ENCODE measurements at regions not wholly inside any gene's neighbourhood (a gene's known extent, or its start where the extent isn't known, plus 50 kb on each side); places are given as distances from the start of the nearest gene placed in this dataset.
"Not testable (repeated sequence)": the region's sequence is repeated elsewhere in the genome, so short reads cannot be mapped to it uniquely, and the experiment has no call there.

DNA sequence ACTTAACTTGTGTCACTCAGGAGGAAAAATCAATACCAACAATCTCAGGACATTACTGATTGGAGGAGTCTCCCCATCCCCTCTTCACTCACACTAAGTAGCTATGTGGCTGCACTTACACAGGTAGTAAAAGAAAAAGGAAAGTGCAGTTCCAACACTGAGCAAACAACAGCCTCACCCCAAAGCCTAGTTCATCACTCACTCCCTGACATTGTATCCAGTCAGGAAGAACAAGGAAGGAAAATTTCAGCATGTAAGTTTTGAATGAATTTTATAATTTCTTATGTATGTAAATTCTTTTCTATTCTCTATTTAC, 273.4 kb downstream of the IGSF11 start:
- no peak for DNase-seq

GRCh38 chr3:118765636-118766305, 268.9 kb downstream of the IGSF11 start:
- DNase-seq = no peak

DNA sequence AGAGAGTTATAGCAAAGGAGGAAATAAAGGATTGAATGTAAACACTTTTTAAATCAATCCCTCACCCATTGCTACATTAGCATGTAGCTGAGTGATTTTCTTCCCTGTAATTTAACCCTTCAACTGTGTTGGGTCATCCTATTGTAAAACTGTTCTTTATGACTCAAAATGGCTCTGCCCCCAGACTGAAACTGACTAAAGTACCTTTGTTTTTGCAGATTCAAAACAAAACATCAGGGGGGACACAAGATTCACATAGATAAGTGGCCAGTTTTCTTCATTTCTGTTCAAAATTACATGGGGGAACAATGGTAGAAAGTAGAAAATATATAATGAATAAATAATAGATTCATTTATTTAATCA, 268.4 kb downstream of the IGSF11 start:
- DNase-seq = no peak

- no peak for DNase-seq
Measured at GRCh38 chr3:118772036-118772435, 262.6 kb downstream of the IGSF11 start.

- no peak for DNase-seq
Measured at GRCh38 chr3:118772547-118773011, 262.1 kb downstream of the IGSF11 start.

- DNase-seq = no peak
Measured at GRCh38 chr3:118775021-118775420, 259.6 kb downstream of the IGSF11 start.

- DNase-seq = no peak
Measured at GRCh38 chr3:118778201-118778600, 256.4 kb downstream of the IGSF11 start.

- no peak for DNase-seq
Measured at GRCh38 chr3:118781232-118781631, 253.4 kb downstream of the IGSF11 start.

DNA sequence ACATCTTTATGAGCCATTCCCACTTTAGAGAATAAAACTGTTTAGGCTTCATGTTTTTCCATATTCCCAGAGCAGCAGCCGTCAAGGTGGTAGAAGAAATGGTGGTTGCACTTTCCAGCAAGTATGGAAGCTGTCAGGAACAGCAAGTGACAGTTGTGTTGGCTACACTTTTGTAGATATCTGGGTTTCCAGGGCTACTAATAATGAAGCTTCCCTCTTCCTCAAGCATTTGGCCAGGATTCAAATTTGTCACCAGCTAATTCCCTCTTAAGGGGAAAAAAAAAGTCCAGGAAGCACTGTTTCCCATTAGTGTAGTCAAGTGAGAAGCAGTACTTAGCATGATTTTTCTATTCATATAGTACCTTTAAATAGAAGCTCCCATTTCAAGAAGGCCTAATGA, 252.8 kb downstream of the IGSF11 start:
- DNase-seq = no peak

- no peak for DNase-seq
Measured at GRCh38 chr3:118782755-118783202, 251.9 kb downstream of the IGSF11 start.

DNA sequence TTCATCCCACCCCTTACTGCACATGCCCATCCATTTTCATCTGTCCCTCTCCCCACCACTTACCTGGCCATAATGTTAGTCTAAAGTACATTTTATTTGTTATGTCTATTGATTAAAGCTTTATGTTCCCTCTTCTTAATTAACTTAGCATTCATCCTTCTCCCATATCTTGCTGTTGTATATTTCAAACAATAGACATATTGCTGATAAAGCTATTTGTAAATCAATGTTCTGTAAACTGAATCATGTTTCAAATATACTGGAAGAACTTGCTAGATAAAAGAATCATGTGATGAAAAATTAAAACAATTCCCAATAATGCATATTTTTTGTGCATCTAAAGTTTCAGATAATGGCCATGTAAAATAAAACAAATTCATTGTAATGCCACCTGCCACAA, 249.2 kb downstream of the IGSF11 start:
- no peak for DNase-seq

GRCh38 chr3:118791246-118791645, 243.4 kb downstream of the IGSF11 start:
- no peak for DNase-seq

DNA sequence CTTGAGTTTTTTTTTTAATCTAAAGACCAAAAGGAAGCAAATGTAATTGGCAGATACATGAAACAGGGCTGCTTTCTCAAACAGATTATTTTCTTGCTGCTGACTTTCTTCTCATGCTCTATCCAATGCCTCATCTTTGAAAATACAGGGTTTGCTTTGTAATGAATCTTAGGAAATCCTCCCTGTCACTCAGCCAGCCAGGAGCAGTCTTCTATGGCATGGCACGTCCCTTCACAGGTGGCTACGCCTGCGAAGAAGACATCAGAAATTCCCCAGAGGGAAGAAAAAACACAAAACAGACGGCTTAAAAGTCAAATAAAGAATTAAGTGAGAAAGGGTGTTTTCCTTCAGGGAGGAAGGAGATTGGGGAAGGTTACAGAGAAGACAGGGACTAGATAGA, 242.5 kb downstream of the IGSF11 start:
- no peak for DNase-seq

DNA sequence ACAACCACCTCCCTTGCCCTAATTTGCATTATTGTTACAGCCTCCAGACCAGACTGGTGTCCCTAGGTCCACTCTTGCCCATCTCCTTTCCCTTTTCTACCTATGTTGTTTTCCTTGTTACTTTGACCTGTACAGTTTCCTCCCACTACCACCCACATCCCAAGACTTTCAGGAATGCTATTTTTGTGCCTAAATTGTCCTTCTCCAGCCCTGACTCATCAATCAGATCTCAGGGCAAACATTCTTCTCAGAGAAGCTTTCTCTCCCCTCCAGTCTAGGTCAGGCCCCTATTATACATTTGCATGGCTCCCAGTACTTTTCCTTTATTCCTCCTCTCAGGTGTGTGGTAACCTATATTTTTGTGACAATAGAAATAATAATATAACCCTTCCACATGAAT, 241.5 kb downstream of the IGSF11 start:
- no peak for DNase-seq

- no peak for DNase-seq
Measured at GRCh38 chr3:118799303-118799702, 235.3 kb downstream of the IGSF11 start.

GRCh38 chr3:118801899-118802298, 232.7 kb downstream of the IGSF11 start:
- no peak for DNase-seq

- DNase-seq = no peak
Measured at GRCh38 chr3:118802325-118803095, 232.1 kb downstream of the IGSF11 start.

DNA sequence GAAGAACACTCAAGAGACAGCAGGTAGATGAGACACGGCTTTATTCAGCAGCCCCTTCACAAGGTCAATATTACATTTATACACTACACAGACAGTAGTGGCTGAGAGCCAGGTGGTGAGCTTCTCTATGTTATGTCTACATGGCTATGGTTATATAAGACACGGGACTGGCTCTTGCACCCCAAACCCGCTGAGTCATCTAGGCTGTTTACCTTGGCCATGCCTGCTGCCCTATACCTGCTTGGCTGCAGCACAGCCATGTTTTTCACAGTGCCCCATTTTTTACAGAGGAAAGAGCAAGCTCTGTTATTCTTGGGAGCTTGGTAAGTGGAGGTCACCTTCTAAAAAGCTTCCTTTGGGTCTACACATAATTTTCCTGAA, 231.6 kb downstream of the IGSF11 start:
- no peak for DNase-seq

- no peak for DNase-seq
Measured at GRCh38 chr3:118805007-118805406, 229.6 kb downstream of the IGSF11 start.

- DNase-seq = no peak
Measured at GRCh38 chr3:118806423-118806822, 228.2 kb downstream of the IGSF11 start.

DNA sequence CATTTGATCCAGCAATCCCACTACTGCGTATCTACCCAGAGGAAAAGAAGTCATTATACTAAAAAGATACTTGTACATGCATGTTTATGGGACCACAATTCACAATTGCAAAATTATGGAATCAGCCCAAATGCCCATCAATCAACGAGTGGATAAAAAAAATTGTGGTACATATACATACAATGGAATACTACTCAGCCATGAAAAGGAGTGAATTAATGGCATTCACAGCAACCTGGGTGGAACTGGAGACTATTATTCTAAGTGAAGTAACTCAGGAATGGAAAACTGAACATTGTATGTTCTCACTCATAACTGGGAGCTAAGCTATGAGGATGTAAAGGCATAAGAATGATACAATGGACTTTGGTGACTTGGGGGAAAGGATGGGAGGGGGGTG, 227.3 kb downstream of the IGSF11 start:
- not testable (repeated sequence) for DNase-seq

- no peak for DNase-seq
Measured at GRCh38 chr3:118808723-118809122, 225.9 kb downstream of the IGSF11 start.

DNA sequence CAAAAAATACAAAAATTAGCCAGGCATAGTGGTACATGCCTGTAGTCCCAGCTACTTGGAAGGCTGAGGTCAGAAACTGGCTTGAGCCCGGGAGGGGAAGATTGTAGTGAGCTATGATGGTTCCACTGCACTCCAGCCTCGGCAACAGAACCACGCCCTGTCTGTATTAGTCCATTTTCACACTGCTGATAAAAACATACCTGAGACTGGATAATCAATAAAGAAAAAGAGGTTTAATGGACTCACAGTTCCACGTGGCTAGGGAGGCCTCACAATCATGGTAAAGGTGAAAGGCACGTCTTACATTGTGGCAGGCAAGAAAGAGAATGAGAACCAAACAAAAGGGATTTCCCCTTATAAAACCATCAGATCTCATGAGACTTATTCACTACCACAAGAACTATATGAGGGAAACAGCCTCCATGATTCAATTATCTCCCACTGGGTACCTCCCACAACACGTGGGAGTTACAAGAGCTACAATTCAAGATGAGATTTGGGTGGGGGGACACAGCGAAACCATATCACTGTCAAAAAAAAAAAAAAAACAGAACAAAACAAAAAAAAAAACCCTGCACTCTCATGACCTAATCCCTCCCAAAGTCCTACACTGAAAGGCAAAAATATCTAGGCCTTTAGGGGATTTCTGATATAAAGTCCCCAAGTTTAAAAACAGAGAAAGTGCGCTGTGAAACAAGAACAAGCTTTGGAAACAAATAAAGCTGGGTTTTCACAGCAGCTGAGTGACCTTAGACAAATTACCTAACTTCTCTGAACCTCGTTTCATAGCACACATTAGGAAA, 224.7 kb downstream of the IGSF11 start:
- DNase-seq = no peak

- DNase-seq = no peak
Measured at GRCh38 chr3:118810499-118811035, 224.1 kb downstream of the IGSF11 start.
